8988T (cell line): ENCODE measurements at regions not wholly inside any gene's neighbourhood (a gene's known extent, or its start where the extent isn't known, plus 50 kb on each side); places are given as distances from the start of the nearest gene placed in this dataset.

Experiments used
- DNase-seq: peaks from one replicate; pipeline ENCODE4 v3.0.0; 2011

DNA sequence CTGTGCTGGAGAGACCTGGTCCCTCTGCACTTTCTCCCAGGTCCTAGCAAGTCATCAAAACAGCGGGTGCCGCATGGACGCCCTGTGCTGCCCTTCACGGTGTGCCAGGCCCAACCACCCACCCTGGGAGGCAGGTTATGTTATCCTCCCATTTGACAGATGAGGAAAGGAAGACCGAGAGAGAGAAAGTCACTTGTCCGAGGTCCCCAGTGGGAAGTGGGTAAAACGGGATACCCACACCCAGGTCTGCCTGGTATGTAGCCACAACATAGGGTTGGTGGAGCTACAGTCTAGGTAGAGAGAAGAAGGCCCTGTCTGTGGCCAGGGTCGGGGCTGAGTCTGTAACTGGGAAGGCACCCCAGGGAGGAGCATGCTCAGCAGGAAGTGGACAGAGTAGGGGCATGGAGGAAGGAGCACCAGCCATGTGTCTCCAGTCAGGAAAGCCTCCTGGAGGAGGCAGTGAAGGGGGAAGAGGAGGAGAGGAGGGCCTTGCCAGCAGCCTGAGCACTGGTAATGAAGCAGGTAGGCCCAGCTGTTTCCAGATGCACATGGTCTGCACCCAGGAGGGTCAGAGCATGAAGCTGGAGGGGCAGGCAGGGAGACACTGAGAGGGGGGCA is 98.4 kb downstream of the ZFP36L2 start:
- DNase-seq, result no peak

DNA sequence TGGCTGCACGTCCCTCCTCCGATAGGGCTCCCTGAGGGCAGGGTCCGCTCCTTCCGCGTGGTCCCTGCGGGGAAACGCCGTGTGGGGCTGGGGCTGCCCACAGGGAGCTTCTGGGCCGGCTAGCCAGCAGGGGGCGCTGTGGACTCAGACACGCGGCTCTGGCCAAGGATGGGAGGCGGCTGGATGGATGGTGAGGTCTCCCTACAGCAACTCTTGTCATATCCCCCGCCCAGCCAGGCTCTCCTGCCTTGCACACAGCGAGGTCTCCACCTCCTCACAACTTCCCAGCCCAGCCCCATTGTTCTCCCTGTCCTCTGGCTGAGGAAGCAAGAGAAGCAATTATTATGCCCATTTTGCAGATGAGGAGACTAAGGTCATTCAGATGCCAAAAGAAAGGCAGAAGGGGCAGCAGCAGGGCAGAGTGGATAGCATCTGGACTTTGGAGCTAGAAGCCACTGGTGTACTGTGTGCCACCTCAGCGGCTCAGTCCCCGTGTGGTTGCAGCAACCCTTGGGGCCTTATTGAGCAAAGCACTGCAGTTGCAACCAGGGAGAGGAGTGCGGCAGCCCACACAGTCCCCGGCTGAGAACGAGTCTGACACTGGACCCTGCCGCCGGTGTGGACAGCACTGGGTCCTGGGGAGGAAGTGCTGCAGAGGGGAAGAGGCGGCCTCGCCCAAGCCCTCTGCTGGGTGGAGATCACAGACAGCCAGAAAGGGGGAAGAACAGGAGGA is 99.0 kb downstream of the ZFP36L2 start:
- DNase-seq, result peak; percentile 90

- no peak for DNase-seq
These were observed 99.6 kb downstream of the ZFP36L2 start for GRCh38 chr2:43126817-43127207.

DNA sequence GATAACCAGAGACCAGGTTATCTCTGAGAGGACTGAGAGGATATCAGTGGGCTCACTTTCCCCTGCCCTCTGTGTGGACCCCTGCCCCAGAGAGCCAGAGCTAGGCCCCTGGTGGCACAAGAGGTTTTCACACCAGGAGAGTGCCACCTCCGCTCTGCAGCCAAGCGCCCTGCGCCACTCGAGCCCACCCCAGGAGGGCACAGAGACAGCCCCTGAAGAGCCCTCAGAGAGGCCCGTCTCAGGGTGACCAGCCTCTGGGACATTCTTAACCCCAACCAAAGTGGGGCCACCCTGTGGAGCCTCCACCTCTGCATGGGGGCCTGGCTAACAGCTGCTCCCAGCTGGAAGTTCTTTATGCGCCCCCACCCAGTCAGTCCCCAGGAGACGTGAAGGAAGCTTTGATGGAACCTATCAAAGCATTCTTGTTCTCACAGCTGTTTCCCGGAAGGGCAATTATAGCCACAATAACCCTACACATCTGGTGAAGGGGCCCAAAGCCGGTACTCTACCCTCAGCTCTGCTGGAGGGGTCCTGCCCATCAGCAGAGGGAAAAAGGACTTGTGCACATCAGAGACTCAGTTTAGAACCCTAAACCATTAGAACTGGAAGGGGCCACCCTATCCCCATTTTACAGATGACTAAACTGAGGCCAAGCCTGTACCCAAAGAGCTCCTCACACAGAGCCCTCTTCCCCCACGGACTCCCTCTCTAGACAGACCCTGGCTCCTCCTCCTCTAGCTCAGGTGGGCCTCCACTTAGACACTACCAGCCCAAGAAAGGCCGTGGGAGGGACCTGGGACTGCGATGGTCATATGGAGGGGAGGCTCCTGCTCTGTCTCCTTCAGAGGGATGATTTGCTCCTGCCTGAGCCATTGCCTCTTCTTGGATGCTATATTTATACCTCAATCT is 101.1 kb downstream of the ZFP36L2 start:
- no peak for DNase-seq

DNA sequence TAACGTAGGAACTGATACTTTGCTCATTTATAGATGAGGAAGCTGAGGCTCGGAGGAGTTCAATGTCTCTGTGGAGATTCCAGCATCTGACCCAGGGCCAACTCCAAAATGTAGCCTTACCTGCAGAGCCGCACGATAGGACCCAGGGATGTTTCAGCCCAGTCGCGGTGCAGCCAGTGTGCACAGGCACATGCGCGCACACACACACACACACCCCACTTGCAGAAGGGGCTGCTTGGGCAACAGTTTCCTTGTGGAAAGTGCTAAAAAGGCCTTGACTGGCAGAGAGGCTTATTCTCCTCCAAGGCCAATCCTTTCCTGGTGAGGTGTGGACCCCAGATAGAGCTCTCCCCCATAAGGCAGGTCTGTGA is 101.7 kb downstream of the ZFP36L2 start:
- DNase-seq, result no peak

DNA sequence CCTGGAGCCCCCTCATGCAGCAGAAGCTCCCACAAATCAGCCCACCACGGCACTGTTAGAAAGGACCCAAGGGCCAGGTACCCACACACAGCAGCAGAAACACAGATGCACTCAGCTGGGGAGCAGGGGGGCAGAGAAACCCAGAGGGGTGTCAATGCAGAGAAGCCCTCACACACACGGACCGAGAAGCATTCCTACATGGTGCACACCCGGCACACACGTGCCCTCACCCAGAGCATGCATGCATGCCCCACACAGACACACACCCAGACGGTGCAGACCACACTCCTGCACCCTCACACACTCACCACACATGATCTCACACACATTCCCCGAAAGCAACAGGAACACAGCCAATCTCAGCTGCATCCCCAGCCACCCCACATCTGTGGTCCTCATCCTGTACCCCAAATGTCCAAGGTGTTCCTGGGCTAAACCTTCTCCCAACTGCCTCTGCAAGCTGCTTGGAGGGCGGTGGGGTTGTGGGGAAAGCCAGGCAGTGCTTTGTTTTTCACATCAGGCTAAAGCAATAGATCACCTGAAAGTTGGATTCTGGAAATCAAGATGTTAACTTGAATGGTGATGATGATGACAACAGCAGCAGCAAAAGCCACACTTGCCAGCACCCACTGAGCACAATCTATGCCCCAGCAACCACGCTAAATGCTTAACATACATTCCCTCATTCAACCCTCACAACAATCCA is 102.3 kb downstream of the ZFP36L2 start:
- no peak for DNase-seq

DNA sequence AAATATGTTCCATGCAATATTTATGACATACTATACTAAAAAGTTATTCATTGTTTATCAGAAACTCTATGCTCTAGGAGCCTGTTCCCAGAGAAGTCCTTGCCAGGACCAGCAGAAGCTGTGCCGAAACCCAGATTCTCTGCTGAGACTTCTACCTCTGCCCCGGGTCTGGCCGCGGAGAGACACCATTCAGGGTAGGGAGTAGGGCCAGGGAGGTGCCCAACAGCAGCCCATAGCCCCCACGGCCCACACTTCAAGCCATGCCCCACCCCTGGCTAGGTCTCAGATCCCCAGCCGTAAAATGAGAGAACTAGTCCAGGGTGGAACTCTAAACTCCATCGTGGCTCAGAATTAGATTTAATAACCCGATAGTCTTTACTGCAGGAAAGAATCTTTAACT is 102.9 kb downstream of the ZFP36L2 start:
- DNase-seq, result no peak

- DNase-seq, result no peak
These were observed 103.4 kb downstream of the ZFP36L2 start for GRCh38 chr2:43123028-43123427.

GRCh38 chr2:43121580-43122314 is 104.7 kb downstream of the ZFP36L2 start:
- no peak for DNase-seq

GRCh38 chr2:43119303-43119702 is 107.1 kb downstream of the ZFP36L2 start:
- no peak for DNase-seq

- no peak for DNase-seq
These were observed 108.8 kb downstream of the ZFP36L2 start for GRCh38 chr2:43117521-43118143.

GRCh38 chr2:43116988-43117387 is 109.4 kb downstream of the ZFP36L2 start:
- DNase-seq, result no peak

DNA sequence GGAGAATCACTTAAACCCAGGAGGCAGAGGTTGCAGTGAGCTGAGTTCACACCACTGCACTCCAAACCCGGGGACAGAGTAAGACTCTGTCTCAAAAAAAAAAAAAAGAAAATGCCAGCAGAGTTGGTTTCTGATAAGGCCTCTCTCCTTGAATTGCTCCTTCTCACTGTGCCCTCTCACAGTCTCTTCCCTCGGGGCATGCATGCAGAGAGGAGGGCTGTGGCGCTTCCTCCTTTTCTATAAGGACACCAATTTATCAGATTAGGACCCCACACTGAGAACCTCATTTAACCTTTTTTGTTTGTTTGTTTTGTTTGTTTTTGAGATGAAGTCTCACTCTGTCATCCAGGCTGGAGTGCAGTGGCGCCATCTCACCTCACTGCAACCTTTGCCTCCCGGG is 110.5 kb downstream of the ZFP36L2 start:
- no peak for DNase-seq

- no peak for DNase-seq
These were observed 112.2 kb downstream of the ZFP36L2 start for GRCh38 chr2:43114210-43114609.

DNA sequence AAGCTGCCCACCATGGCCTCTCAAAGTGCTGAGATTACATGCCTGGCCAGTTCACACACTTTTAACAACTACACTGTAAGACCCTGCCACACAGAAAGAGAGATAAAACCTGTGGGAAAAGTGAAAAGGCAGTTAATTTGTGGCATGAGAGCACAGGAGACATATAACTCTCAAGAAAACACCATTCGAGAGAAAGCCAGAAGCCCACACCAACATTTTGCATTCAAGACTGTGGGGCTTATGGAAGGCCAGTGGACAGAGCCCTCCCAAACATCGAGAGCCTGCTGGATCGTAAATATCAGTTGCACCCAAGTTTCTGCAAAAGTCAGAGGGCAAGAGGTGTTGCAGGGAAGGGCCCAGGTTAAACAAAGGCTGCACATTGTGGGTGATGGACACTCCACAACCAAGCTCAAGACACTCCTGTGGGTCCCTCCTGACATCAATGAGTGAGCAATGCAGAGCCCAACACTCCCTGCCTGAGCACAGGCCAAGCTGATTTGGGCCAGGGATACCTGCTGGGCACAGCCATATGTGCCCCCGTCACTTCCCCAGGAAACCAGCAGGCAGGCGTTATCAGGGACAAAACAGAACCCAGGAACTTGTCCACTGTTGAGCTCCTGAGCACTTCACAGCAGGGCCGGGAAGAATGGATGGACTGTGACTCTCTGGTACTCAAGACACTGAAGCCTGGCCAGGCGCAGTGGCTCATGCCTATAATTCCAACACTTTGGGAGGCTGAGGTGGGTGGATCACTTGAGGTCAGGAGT is 114.4 kb downstream of the ZFP36L2 start:
- DNase-seq, result no peak

DNA sequence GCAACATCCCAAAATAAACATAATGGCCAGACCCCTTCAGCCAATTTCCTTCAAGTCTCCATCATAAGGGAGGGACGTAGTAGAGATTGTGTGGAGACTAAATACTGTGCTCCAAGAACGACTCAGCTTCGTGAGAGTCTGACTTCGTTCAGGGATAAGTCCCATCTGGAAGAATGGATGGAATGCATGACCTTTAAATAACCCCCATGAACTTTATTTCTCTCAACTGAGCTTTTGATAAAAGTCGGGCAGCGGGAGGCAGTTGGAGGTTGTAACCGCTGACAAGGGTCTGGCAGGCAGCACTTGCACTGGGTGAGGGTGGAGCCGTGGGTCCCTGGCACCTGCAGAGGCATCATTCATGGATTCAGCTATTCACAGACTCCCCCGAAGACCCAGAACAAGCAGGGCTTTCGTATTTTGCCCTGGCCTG is 115.9 kb downstream of the ZFP36L2 start:
- no peak for DNase-seq

- no peak for DNase-seq
These were observed 117.1 kb downstream of the ZFP36L2 start for GRCh38 chr2:43109261-43109743.

GRCh38 chr2:43107679-43108078 is 118.7 kb downstream of the ZFP36L2 start:
- no peak for DNase-seq

DNA sequence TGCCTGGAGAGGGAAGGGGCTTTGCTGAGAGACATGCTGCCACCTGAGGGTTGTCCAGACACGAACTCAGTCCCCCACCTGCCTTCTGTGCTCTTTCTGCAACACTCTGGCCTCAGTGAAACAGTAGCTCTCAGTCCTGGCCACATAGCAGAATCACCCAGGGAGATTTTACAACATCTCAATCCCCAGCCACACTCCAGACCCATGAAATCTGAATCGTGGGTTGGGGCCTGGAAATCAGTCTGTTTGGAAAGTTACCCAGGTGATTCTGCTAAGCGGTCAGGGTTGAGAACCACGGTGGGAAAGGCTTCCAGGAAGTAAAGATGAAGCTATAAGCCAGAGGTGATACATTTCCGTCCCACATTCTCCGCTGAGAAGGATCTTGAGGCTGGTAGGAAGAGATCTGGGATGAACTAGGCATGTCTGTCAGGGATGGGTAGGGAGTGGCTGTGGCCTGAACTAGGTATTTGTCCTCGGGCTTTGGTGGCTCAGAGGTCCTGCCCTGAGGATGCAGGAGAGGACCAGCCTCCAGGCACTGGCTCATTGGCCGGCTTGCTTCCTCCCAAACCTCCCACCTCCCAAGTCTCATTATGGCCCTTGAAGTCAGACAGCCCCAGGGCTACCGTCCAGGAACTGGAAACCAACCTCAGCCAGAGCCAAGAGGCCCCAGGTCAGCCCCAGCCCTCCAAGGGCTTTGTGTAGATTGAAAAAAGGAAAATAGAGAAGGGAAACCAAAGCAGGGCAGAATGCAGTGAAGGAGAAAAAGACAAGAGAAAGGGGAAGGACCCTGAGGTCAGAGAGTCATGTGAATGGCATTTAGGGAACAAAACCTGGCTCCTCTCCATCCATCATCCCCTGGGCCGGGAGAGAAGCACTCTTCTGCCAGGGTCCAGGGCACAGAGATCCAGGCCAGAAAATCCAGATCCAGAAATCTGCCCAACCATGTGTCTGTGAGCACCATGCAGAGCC is 119.6 kb downstream of the ZFP36L2 start:
- no peak for DNase-seq
